NCI-H1417 treated with DMSO at 0.1 percent for 48 hours (cell line): ENCODE measurements at regions not wholly inside any gene's neighbourhood (a gene's known extent, or its start where the extent isn't known, plus 50 kb on each side); places are given as distances from the start of the nearest gene placed in this dataset.

Source experiments
- DNase-seq: peaks from one replicate; lab custom pipeline; 2025; lab: John Stamatoyannopoulos, UW

DNA sequence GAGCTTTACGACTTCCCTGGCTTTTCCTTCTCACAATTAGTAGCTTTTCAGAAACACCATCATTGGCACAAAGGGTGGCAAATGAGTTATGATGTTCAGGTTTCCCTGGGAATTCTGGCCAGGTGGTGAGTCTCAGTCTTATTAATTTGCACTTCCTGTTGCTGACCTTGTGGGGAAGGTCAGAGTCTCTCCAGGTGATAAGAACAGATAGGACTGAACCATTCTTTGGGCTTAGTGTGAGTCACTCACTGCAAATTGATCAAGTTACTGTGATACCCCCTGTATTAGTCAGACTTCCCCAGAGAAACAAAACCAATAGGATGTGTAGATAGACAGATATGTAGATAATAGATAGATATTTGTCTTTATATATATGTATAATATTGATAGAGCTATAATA, 53.8 kb upstream of the RANBP3L start:
- DNase-seq, result no peak

DNA sequence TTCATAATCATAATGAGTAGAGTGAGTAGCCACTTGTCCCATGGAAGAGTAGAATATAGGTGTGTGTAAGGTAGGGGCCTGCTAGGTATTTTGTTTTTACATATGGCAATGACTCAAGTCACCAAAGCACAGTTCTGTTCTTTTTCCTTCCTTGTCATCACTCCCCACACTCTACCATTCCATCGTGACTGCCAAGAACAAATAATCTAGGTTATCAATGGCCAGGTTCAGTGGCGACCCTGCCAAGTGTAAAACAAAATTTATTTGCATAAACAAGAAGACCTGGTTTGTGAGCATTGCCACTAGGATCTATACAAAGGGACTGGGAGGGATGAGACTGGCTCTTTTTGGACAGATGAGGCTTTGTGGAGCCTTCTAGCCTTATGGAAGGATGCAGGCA, 55.2 kb upstream of the RANBP3L start:
- no peak for DNase-seq

DNA sequence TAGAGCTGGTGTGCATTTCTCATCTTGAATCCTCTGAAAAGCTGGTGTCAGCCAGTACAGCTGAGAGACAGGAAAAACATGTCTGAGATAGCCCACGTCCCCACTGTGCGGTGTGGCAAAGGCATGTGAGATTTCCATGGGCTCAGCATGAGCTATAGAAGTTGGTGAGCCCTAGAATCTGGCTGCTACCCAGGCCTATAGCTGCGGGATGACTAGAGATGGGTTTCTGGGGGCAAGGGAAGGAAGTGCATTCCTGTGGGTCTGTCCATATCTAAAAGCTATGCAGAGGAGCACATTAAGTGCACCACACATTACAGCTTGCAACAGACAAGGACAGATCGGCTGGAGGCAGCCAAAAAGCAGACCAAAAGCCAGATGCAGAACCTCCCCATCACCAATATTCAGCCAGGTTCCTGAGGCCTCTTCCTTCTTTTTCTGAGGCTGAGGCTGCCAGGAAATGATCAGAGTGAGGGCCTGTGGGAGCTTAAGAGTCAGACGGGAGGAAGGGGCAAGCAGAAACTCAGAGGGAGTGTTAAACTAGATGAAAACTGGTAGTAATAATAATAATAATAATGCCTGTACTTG, 55.8 kb upstream of the RANBP3L start:
- DNase-seq, result no peak

DNA sequence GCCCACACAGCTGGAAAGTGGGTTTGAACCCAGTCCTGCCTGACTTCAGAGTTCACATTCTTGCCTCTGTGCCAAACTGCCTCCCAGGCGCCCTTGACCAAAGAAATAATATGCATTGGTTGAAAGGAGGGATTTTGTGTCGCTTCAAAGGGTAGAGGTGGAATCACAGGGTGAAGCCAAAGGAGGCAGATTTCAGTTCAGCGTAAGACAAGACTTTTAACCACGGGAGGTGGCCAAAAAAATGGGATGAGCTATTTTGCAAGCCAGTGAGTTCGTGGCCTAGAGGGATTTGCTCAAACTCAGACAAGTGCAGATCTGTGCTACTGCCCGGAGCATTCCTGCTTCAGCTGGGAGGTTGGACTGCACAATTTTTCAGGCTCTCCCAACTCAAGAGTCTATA, 57.6 kb upstream of the RANBP3L start:
- no peak for DNase-seq

DNA sequence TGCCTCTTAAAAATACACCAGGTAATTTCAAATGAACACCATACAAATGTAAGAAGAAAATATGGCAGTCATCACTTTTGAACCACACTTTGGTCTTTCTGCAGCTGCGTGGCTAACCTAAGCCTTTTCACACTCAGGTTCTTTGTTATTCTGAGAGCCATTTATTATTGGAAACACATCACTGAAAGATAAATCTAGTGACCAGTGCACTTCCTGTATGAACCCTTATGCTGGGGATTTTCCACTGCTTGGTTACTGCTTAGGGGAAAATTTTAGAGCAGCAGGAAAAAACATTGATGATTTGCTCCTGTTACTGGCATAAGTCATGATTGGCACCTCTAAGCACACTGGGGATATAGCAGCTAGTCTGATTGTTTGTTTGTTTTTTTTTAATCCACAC, 58.6 kb upstream of the RANBP3L start:
- DNase-seq, result no peak

DNA sequence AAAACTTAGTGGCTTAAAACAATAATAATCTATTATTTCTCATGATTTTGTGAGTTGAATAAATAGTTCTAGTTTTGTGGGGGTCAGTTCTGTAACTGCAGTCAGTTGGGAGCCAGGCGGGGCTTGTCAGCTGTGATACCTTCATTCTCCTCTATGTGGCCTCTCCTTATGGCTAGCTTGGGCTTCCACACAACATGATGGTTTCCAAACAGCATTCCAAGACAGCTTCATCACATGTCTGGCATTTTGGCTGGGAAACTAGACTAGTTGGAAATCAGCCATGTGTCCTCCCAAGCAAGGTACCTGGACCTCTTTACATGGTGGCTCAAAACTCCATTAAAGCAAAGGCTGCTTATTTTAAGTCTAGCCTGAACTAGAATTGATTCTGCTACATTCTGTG, 61.4 kb upstream of the RANBP3L start:
- no peak for DNase-seq

DNA sequence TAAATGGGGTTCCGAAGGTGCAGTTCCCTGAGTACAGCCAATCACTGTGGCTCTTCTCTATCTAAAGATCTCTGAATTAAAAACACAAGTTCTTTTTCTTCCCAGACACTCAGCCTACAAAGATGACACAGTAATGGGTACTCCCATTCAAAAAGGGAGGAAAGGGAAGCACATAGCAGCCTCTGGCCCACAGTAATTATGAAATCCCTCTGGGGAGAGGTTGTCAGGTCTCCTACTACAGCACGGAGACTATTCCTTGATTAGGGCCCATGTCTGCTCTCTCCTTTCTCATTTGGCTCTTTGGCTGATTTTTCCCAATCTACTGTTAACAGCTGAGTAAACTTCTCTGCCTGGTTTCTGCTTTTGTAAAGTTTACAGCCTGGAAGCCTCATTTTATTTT, 62.0 kb upstream of the RANBP3L start:
- no peak for DNase-seq

DNA sequence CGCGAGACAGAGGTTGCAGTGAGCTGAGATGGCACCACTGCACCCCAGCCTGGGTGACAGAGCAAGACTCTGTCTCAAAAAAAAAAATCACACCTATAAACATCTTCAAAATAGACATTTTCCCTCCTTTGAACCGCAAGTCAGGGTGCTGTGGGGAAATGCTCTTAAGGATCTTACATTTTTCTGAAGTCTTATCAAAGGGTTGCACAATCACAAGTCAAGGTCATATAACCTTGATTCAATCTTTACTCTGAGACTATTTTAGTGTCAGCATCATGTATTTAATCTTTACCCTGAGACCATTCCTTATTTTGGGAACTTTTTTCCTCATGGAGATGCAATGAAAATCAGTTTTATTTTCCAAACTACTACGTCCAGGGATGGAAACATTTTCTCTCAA, 62.8 kb upstream of the RANBP3L start:
- no peak for DNase-seq

DNA sequence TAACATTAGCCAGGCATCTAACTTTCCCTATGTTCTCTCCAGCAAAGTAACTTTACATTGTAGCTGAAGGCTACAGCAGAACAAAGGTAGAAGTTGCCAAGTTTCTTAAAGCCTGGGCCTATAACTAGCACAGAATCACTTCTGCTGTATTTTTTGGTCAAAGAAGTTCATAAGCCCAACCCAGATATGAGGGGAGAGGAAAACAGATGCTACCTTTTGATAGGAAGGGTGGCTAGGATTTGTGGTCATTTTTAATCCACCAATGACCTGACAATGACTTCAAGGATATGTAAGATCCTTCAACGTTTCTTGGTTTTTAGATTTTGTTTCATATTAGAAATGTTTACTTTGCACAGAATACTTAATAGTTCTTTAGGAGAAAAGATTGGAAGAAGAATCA, 64.2 kb upstream of the RANBP3L start:
- DNase-seq, result no peak

DNA sequence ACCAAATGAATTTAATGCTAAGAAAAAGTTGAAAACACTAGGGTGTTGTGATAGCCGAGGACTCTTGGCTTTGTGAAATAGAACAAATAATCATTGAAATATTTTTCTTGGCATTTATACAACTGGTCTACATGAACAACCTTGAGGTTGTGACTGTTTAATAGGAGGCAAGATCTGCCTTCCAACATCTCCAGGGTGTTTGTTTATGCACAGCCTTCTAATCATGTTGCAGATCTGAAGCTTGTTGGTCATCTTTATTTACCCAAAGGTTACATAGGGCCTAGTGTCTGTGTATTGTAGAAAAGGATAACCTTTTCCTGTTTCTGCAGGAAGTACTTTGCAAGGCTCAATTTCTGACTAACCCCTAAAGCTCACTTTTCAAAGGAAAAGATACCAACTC, 65.2 kb upstream of the RANBP3L start:
- no peak for DNase-seq

DNA sequence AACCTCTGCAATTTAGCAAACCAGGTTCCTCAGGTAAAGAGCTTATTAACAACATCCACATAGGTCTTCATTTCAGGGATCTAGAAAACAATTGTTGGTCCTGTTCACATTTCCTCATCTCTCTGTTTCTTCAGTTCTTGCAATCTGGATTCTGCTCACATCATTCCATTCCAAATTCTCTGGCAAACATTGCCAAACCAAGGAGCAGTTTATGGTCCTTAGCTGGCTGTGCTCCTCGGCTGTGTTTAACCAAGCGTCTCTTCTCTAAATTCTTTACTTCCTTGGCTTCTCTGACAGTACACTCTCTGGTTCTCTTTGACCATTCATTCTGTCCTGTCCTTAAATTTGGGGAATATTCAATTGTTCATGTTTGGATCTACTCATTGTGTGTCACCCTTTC, 65.8 kb upstream of the RANBP3L start:
- no peak for DNase-seq

DNA sequence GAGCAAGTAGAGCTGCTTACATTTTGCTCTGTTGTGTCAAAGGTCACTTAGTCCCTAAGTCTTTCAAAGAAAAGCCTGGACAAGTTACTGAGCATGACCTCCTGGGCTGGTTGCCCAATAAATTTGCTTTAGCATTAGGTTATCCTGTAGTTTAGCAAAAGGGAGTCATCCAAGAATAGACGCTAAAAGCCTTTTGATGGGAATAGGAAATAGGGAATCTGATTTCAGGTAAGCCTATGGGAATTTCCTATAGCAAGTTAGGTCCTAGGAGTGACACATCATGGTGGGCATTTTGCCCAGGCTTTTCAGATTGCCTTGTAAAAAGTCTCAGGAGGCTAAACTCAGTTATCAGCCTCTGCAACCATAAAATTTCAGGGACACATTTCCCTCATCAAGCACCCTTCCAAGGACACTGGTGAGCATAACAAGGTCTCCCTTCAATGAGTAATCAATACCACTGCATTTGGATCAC, 67.6 kb upstream of the RANBP3L start:
- no peak for DNase-seq

DNA sequence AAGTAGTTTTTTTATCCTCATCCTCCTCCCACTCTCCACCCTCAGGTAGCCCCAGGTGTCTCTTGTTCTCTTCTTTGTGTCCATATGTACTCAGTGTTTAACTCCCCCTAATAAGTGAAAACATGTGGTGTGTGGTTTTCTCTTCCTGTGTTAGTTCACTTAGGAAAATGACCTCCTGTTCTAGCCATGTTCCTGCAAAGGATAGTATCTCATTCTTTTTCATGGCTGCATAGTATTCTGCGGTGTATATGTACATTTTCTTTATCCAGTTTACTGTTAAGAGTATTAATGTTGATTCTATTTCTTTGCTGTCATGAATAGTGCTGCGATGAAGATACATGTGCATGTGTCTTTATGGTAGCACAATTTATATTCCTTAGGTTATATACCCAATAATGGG, 68.4 kb upstream of the RANBP3L start:
- no peak for DNase-seq

DNA sequence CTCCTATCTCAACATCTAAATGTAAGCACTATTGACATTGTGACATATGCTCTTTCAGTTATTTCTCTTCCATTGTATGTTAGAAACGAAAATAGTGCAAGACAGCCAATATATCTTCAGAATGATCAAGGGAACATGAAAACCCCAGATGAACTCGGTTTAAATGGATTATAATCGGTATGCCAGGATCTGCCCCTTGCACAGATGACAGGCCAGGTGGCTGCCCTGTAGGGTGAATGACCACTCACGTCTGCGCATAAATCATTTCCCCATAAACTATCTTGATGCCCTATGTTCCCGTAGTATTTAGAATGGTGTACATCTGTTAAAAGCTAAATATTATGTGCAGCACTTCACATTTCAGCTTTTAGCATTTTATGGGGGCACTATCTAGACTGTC, 69.7 kb upstream of the RANBP3L start:
- no peak for DNase-seq

DNA sequence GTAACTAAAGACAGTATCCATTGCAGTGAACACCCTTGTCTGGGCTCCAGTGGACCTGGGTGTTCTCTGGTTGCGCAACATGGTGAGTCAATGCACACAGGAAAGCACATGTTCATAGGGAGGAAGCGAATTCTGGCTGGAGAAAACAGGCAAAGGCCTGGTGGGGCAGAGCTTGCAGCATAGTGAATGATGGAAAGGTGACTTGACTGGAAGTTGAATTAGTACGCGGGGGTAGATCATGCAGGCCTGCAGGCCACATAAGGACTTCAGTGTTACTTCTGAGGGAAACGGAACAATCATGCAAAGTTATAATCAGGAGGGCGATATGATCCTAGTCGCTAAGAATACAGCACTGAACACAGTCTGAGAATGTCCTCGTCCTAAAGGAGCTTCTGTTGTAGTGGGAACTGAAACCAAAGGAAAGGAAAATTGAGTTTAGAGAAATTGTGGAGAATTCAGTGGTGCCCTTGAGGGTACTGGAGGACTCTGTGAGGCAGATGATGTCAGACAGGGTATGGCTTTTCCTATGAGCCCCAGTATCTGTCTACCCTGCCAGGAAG, 71.9 kb upstream of the RANBP3L start:
- DNase-seq, result no peak

DNA sequence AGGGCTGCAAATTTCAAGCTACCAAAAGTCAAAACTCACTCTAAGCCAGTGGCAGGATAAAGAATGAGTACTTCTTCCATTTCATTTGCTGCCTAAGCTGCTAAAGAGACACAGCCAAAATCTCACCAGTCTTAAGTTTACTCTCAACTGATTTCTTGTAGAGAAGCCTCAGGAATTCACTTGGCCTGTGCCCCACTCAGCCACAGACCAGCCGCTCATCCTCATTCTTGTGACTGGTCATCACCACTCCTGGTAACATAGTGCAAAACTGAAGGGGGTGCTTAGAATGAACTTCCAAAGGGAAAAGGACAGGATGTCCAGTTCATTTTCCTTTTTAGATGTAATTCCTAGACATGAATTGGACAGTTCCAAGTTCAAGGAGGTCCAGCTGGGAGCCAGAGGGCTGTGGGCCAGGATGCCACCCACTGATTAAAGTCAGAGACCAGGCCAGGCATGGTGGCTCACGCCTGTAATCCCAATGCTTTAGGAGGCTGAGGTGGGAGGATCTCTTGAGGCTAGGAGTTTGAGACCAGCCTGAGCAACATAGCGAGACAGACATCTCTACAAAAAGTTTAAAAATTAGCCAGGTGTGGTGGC, 72.7 kb upstream of the RANBP3L start:
- DNase-seq, result no peak

DNA sequence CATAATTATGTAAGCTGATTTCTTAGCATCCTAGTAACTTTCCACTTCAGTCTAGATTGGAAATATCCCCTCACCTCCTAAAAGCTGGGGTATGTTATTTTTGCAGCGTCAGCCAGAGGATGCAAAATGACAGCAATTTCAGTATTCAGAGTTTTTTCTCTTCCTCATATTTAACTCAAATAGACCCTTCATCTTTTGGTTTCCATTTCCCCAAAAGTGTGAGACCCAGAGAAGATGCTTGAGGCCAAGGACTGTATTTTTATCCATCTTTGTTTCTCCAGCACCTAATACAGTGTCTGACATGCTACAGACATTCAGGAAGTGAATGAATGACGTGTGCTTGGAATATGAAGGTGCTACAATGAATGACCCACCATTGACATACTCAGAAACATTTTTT, 75.5 kb upstream of the RANBP3L start:
- no peak for DNase-seq

DNA sequence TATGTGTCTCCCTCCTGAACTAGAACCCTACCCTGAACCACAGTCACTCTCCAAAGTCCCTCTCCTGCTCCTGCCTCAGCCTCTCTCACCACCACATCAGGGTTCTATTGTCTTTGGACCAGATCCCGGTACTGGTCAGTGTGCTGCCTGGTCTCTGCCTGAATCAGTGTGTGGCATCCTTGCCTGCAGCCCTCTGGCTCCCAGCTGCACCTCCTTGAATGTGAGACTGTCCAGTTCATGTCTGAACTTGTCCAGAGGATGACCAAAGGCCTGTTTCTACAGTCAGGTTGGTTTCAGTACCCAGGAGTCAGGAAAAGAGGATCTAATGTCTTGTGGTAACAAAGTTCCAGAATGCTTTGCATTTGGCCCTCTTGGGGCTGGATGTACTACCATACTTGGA, 76.8 kb upstream of the RANBP3L start:
- DNase-seq, result no peak

DNA sequence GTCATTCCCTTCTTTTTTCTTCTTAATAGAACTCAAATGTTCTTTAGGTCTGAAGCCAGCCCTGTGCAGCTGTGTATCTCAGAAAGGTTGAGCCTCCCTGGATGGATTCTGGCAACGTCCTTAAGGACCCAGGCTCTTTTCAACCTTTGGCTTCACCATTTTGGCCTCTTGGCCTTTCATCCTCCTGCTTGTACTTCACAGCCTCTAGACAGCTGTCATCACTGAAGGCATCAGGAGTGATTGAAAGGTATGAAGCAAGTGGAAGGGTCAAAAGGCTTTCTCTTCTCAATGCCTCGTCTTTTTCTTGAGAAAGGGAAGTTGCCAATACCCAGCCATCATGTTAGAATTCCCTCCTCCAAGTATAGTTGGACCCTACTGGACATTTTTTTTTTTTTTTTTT, 81.2 kb upstream of the RANBP3L start:
- no peak for DNase-seq

DNA sequence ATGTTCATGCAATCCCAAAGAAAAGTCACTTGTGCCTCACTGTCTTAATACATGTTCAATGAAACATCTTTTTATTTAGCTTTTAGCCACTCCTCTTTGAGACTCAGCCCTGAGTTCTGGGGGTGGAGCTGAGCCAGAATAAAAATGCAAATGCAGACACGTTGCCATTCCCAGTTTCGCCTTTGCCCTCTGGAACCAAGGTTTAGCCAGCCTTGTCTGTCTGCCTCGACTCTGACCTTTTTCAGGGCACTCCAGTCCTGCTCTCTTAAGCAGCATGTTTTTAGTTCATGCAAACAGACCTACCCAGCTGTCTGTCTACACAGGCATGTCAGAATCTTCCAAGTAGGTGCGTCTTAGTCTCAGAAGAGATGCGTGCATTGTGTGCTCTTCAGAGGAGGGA, 82.2 kb upstream of the RANBP3L start:
- no peak for DNase-seq

DNA sequence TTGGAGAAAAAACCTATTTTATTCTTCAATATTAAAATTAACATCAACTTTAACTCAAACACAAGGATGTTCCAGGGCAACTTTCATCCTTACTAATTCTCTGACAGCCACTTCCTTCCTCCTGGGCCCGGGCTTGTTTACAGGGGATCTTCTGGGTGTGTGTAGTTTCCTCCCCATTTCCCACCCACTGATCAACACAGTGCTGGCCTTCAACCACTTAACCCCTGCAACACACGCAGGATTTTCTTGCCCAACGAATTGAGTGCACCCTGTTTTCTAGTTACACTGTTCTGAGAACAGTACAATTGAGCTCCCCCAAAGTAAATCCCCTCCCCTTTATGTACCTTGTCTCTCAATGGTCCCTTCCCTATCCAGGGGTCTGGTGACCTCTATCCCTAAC, 83.1 kb upstream of the RANBP3L start:
- no peak for DNase-seq

DNA sequence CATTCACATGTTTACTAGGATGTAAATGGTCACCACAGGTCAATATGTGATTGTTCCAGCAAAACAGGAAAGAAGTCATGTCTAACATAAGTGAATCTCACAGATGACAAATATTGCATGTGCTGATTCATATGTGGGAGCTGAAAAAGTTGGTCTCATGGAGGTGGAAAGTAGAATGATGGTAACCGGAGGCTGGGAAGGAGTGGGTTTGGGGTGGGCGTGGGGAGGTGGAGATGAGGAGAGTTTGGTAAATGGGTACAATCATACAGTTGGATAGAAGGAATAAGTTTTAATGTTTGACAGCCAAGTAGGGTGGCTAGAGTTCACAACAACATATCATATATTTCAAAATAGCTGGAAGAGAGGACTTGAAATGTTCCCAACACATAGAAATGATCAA, 83.8 kb upstream of the RANBP3L start:
- DNase-seq, result no peak

DNA sequence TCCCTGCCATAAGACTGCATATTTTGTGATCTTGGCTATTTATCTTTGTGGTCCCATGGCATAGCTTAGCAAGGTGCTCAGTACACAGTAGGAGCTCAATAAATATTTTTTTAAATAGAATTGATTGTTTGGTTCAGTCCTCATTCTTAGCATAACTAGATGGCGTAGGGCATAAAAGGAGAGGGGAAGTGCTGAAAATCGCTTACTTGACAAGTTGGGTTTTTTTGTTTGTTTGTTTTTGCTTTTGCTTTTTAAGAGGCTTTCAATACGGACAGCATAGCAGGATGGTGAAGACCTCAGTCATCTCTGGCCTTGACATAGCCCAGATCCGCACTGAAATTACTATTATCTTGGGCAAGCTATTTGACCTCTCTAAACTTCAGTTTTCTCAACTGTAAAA, 86.6 kb upstream of the RANBP3L start:
- DNase-seq, result no peak

DNA sequence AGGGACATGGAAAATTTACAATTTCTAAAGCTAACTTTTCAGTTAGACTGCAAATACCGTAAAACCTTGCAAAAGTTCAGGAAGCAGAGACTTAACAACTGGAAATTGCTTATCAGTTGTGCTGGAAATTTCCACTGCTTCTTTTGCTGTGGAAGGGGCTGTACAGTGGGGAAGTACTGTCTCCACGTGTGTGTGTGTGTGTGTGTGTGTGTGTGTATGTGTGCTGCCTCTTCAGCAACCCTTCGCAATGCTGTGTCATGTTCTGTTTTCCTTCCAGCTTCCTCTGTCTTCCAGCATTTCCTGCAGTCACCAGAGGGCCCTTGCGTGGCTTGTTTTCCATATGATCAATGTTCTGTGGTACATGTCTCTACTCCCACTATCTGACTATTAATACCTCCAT, 87.5 kb upstream of the RANBP3L start:
- DNase-seq, result no peak
